NB4 (cell line): ENCODE measurements at regions not wholly inside any gene's neighbourhood (a gene's known extent, or its start where the extent isn't known, plus 50 kb on each side); places are given as distances from the start of the nearest gene placed in this dataset.

Experiments
- DNase-seq: peaks from one replicate; pipeline ENCODE4 v3.0.0; 2010; ENCODE audit warnings: low read depth
- H3K4me3 ChIP-seq: one replicate; pipeline ENCODE4 v1.5.1; 2011; ENCODE audit warnings: mild to moderate bottlenecking, low read depth, low read length, moderate library complexity
- CTCF ChIP-seq: IDR thresholded peaks from one replicate; pipeline ENCODE4 v1.5.1; 2012; ENCODE audit warnings: low read depth, low read length
- MAX ChIP-seq: IDR thresholded peaks from 2 replicates; pipeline ENCODE4 v1.6.1; 2011; ENCODE audit warnings: low read depth, low read length
- MYC ChIP-seq: IDR thresholded peaks from 2 replicates; pipeline ENCODE4 v1.6.1; 2011; ENCODE audit warnings: low read depth, low read length
- POLR2A ChIP-seq: IDR thresholded peaks from 2 replicates; pipeline ENCODE4 v1.6.1; 2011; ENCODE audit warnings: mild to moderate bottlenecking; ENCODE audit not compliant: insufficient read length; ENCODE audit errors: extremely low read depth

- no peak overlapping the region for H3K4me3 ChIP-seq
- TF ChIP-seq CTCF (no peak), MYC (no peak), POLR2A (no peak), MAX (no peak)
- DNase-seq, result no peak
Measured at GRCh38 chr6:23905133-23905815, 220.7 kb upstream of the NRSN1 start.

- no peak for TF ChIP-seq POLR2A
- no peak for TF ChIP-seq CTCF
- TF ChIP-seq MYC, result no peak
- no peak for TF ChIP-seq MAX
- DNase-seq, result no peak
- H3K4me3 ChIP-seq, result no peak overlapping the region
Measured at GRCh38 chr6:23910420-23910819, 215.6 kb upstream of the NRSN1 start.

DNA sequence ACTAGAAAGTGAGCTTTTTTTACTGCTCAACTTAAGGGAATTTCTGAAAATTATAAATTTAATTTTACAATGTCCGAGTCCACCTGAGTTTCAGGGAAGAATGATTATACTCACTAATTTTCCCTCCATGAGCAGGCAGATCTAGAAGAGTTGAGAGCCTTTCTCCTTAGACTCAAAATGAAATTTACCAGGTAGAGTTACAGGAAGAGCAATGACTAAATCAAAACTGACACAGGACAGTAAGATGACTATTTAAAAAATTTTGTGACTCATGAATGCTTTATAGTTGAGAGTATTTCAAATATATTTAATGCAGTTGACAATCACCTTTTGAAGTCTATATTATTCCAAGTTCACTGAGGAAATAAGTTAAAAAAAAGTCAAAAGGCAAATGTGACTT is 198.1 kb upstream of the NRSN1 start:
- DNase-seq, result no peak
- no peak overlapping the region for H3K4me3 ChIP-seq
- TF ChIP-seq MYC (no peak), CTCF (no peak), MAX (no peak), POLR2A (no peak)

DNA sequence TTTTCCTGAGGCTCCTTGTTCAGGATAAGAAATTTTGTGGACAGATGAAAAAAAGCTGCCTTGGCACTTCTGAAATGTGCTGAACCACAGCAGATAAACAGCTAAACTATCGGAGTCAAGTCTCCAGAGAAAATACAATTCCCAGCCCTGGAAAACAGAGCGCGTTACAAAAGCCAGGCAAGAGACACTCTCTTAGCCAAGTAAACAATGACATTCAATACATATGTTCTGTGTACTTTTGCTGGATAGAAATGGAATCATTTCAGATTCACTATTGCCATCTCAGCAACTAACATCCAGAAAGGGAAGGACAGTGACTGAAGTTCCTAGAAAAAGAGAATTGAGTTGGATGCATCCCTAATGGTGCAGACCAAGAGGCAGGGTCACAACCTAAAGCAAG is 196.8 kb upstream of the NRSN1 start:
- no peak overlapping the region for H3K4me3 ChIP-seq
- TF ChIP-seq MYC, result no peak
- TF ChIP-seq MAX, result no peak
- no peak for TF ChIP-seq POLR2A
- TF ChIP-seq CTCF, result no peak
- no peak for DNase-seq

- no peak for TF ChIP-seq CTCF
- H3K4me3 ChIP-seq, result no peak overlapping the region
- no peak for DNase-seq
Measured at GRCh38 chr6:23940466-23940865, 185.5 kb upstream of the NRSN1 start.

DNA sequence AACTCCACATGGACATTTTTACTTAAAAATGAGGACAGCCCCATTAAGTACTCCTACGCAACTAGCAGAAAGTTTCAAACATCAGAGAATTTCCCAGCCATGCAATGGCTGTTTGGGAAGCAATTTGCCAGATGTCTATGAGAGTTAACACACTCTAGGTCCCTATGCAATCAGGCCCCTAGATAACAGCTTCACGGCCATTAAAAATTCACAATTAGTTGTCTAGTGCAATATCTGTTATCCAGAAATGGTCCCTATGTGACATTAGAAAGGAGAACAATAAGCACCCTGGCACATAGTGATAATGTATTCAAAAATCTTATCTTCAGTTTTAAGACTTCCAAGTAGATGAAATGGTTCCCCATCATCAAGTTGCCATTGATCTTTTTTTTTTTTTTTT is 174.3 kb upstream of the NRSN1 start:
- no peak overlapping the region for H3K4me3 ChIP-seq
- no peak for TF ChIP-seq POLR2A
- no peak for TF ChIP-seq MAX
- TF ChIP-seq MYC, result no peak
- no peak for TF ChIP-seq CTCF
- no peak for DNase-seq
